A549 (cell line): ENCODE measurements at regions not wholly inside any gene's neighbourhood (a gene's known extent, or its start where the extent isn't known, plus 50 kb on each side); places are given as distances from the start of the nearest gene placed in this dataset.

Source experiments
- ATAC-seq, 2 experiments: fragments of 200-7000 bp in 1 of 2; fragments of >200 bp in 1 of 2; cut with Nextera tagmentation in 1 of 2; cut with Tn5 transposase in 1 of 2; 3 replicates each; pipeline versions ENCODE4 v1.8.0 to v1.9.1; 2018 to 2020; ENCODE audit warnings: mild to moderate bottlenecking in 1 of 2, moderate library complexity in 1 of 2
- CTCF ChIA-PET: fragments of 300-600 bp; sonication (Branson Sonifier 250); formaldehyde crosslinking; extraction: SDS; loops from one replicate; lab custom pipeline; 2021; ENCODE audit warnings: antibody characterized with exemption, inconsistent platforms; lab: Yijun Ruan, JAX
- POLR2A ChIA-PET: fragments of 350-600 bp; formaldehyde crosslinking; extraction: SDS; loops from one replicate; lab custom pipeline; 2021; ENCODE audit warnings: antibody characterized with exemption, inconsistent platforms; lab: Yijun Ruan, JAX
- DNase-seq, 2 experiments: peaks; one replicate each; pipeline versions ENCODE4 v3.0.0 to v3.0.0-alpha.2; 2011 to 2016; ENCODE audit warnings: low read depth in 1 of 2, low spot score in 1 of 2
- FAIRE-seq: peaks from 2 replicates; lab custom pipeline; 2011; peaks lifted over from hg19 to GRCh38; lab: Jason Lieb, UNC
- H3K27ac ChIP-seq, 2 experiments: fragments of >200 bp; sonication (Bioruptor Twin); formaldehyde crosslinking; 3 replicates each; pipeline ENCODE4 v1.5.1; 2016 to 2017
- H3K4me1 ChIP-seq: fragments of >200 bp; sonication (Bioruptor Twin); formaldehyde crosslinking; 3 replicates; pipeline ENCODE4 v1.6.1; 2016
- H3K4me2 ChIP-seq: fragments of >200 bp; sonication (Bioruptor Twin); formaldehyde crosslinking; 3 replicates; pipeline ENCODE4 v1.6.1; 2016
- H3K4me3 ChIP-seq: fragments of >200 bp; sonication (Bioruptor Twin); formaldehyde crosslinking; 3 replicates; pipeline ENCODE4 v1.5.1; 2016
- H3K9me3 ChIP-seq: fragments of >200 bp; sonication (Bioruptor Twin); formaldehyde crosslinking; 3 replicates; pipeline ENCODE4 v1.6.1; 2016
- BHLHE40 ChIP-seq: IDR thresholded peaks from 2 replicates; pipeline ENCODE4 v1.6.1; 2012; ENCODE audit warnings: low read depth, low read length, inconsistent platforms
- CBX8 ChIP-seq: fragments of 200-600 bp; sonication (generic); IDR thresholded peaks from 2 replicates; pipeline ENCODE4 v1.6.1; 2016
- CHD2 ChIP-seq: fragments of 150-350 bp; IDR thresholded peaks from 2 replicates; pipeline ENCODE4 v1.6.1; 2014; ENCODE audit warnings: low read length; ENCODE audit not compliant: partially characterized antibody
- E2F6 ChIP-seq: IDR thresholded peaks from 2 replicates; pipeline ENCODE4 v1.6.1; 2012; ENCODE audit warnings: low read depth, borderline replicate concordance
- EHMT2 ChIP-seq: fragments of 200-600 bp; sonication (generic); IDR thresholded peaks from 2 replicates; pipeline ENCODE4 v1.6.1; 2016; ENCODE audit warnings: antibody characterized with exemption, low read depth, mild to moderate bottlenecking, moderate library complexity
- EP300 ChIP-seq, 2 experiments: fragments of >200 bp; sonication (Bioruptor Twin); formaldehyde crosslinking; IDR thresholded peaks; 2 replicates in 1 of 2; 3 replicates in 1 of 2; pipeline ENCODE4 v1.6.1; 2016 to 2017
- ESRRA ChIP-seq: fragments of 150-350 bp; IDR thresholded peaks from 2 replicates; pipeline ENCODE4 v1.6.1; 2014; ENCODE audit warnings: mild to moderate bottlenecking, low read length, borderline replicate concordance
- FOXS1 ChIP-seq: fragments of 250-450 bp; sonication (Bioruptor Pico); IDR thresholded peaks from 2 replicates; pipeline ENCODE4 v1.5.0; 2020; ENCODE audit warnings: mild to moderate bottlenecking, moderate library complexity
- HOXA7 ChIP-seq: fragments of 250-450 bp; sonication (Bioruptor Pico); IDR thresholded peaks from 2 replicates; pipeline ENCODE4 v1.5.0; 2020; ENCODE audit warnings: mild to moderate bottlenecking, moderate library complexity
- HOXB13 ChIP-seq: fragments of 250-450 bp; sonication (Bioruptor Pico); IDR thresholded peaks from 2 replicates; pipeline ENCODE4 v1.5.0; 2020; ENCODE audit warnings: low read depth, mild to moderate bottlenecking, moderate library complexity
- HOXB5 ChIP-seq: fragments of 250-450 bp; sonication (Bioruptor Pico); IDR thresholded peaks from 2 replicates; pipeline ENCODE4 v1.5.0; 2020; ENCODE audit warnings: mild to moderate bottlenecking, moderate library complexity
- KDM1A ChIP-seq: fragments of 200-600 bp; sonication (generic); IDR thresholded peaks from 2 replicates; pipeline ENCODE4 v1.6.1; 2016; ENCODE audit warnings: low read depth, mild to moderate bottlenecking
- KDM5A ChIP-seq: fragments of 200-600 bp; sonication (generic); IDR thresholded peaks from 2 replicates; pipeline ENCODE4 v1.6.1; 2016; ENCODE audit warnings: antibody characterized with exemption, mild to moderate bottlenecking
- MAFK ChIP-seq: fragments of 450-650 bp; IDR thresholded peaks from 2 replicates; pipeline ENCODE4 v1.6.1; 2014; ENCODE audit not compliant: partially characterized antibody
- NR3C1 ChIP-seq: fragments of >200 bp; sonication (Bioruptor Twin); formaldehyde crosslinking; IDR thresholded peaks from 3 replicates; pipeline ENCODE4 v1.6.1; 2017
- PHF8 ChIP-seq: fragments of 200-600 bp; sonication (generic); IDR thresholded peaks from 2 replicates; pipeline ENCODE4 v1.6.1; 2016; ENCODE audit warnings: low read depth, mild to moderate bottlenecking, antibody characterized with exemption, moderate library complexity, borderline replicate concordance
- RCOR1 ChIP-seq: fragments of 150-350 bp; IDR thresholded peaks from 2 replicates; pipeline ENCODE4 v1.6.1; 2014; ENCODE audit warnings: antibody characterized with exemption, low read length, low read depth
- SREBF2 ChIP-seq: fragments of 450-650 bp; IDR thresholded peaks from 2 replicates; pipeline ENCODE4 v1.6.1; 2014; ENCODE audit warnings: mild to moderate bottlenecking, moderate library complexity
- TFCP2L1 ChIP-seq: fragments of 250-450 bp; sonication (Bioruptor Pico); IDR thresholded peaks from 2 replicates; pipeline ENCODE4 v1.5.0; 2021; ENCODE audit warnings: mild to moderate bottlenecking
- ZC3H11A ChIP-seq: fragments of 450-650 bp; IDR thresholded peaks from 2 replicates; pipeline ENCODE4 v1.6.1; 2014; ENCODE audit warnings: antibody characterized with exemption, mild to moderate bottlenecking
- WGBS: methylation state at CpG from one replicate; pipeline ENCODE4 v1.1.6; 2017; ENCODE audit errors: missing lambda C conversion rate; 5-methylcytosine and 5-hydroxymethylcytosine counted together
- TF ChIP-seq, protein P1 (sequence below): fragments of >200 bp; sonication (Bioruptor Twin); formaldehyde crosslinking; IDR thresholded peaks from 3 replicates; pipeline ENCODE4 v1.6.1; 2016
- TF ChIP-seq, protein P2 (sequence below): fragments of >200 bp; sonication (Bioruptor Twin); formaldehyde crosslinking; IDR thresholded peaks from 2 replicates; pipeline ENCODE4 v1.6.1; 2016
- TF ChIP-seq, protein P3 (sequence below): IDR thresholded peaks from 2 replicates; pipeline ENCODE4 v1.6.1; 2012

DNA sequence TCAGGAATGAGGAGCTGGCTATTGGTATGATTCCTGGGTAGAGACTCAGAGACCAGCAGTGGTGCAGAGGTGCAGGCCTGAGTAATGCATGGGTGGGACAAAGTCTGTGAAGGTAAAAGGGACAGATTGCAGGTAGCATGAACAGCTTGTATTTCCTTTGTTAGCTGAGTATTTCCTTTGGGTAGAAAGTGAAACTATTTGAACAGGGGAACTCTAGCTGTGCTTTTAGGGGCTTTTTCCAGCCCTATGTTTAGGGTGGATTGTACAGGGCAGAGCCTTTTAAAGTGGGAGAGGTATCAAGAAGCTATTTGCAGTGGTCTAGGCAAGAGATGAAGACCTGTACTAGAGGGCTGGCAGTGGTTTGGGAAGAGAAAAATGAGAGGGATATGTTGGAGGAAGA lies 739.9 kb downstream of the REEP3 start:
- DNase-seq = no peak
- no peak for TF ChIP-seq ESRRA
- no peak for TF ChIP-seq HOXB13 (CRISPR knock-in tag)
- TF ChIP-seq, protein P1, sequence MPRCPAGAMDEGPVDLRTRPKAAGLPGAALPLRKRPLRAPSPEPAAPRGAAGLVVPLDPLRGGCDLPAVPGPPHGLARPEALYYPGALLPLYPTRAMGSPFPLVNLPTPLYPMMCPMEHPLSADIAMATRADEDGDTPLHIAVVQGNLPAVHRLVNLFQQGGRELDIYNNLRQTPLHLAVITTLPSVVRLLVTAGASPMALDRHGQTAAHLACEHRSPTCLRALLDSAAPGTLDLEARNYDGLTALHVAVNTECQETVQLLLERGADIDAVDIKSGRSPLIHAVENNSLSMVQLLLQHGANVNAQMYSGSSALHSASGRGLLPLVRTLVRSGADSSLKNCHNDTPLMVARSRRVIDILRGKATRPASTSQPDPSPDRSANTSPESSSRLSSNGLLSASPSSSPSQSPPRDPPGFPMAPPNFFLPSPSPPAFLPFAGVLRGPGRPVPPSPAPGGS = no peak
- no peak for TF ChIP-seq RCOR1
- TF ChIP-seq, protein P2, sequence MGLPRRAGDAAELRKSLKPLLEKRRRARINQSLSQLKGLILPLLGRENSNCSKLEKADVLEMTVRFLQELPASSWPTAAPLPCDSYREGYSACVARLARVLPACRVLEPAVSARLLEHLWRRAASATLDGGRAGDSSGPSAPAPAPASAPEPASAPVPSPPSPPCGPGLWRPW = no peak
- TF ChIP-seq MAFK = no peak
- no peak for TF ChIP-seq KDM1A
- TF ChIP-seq BHLHE40 = no peak
- no peak for TF ChIP-seq EHMT2
- TF ChIP-seq TFCP2L1 (CRISPR knock-in tag) = no peak
- TF ChIP-seq, protein P3, sequence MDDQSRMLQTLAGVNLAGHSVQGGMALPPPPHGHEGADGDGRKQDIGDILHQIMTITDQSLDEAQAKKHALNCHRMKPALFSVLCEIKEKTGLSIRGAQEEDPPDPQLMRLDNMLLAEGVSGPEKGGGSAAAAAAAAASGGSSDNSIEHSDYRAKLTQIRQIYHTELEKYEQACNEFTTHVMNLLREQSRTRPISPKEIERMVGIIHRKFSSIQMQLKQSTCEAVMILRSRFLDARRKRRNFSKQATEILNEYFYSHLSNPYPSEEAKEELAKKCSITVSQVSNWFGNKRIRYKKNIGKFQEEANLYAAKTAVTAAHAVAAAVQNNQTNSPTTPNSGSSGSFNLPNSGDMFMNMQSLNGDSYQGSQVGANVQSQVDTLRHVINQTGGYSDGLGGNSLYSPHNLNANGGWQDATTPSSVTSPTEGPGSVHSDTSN = no peak
- no peak for TF ChIP-seq EP300 (IDR thresholded peaks at IDR 0.05)
- no peak for TF ChIP-seq HOXA7 (CRISPR knock-in tag)
- no peak for FAIRE-seq
- no peaks in the 10 kb centered on the region for H3K4me1 ChIP-seq
- no peak overlapping the region for H3K4me3 ChIP-seq
- no peak overlapping the region for H3K27ac ChIP-seq
- POLR2A ChIA-PET = no interaction called here
- no peak overlapping the region for H3K4me2 ChIP-seq
- ATAC-seq = no peak
- H3K9me3 ChIP-seq = no peaks in the 10 kb centered on the region
- CTCF ChIA-PET = no interaction called here

DNA sequence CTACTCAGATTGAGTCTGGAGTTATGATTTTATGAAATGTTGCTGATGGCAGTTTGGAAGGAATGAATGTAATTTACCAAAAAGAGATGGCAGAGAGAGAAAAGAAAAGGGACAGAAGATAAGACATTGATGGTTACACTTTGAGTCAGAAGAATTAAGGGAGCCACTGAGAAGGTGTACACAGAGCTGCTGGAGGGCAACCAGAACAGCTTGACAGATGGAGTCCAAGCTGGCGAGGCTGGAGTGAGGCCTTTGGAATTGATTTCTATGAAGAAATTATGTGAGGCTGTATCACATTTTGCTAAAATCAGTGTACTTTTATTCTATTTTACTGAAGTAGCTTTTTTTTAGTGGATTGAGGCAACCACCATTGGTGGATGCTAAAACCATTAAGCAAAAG lies 740.5 kb downstream of the REEP3 start:
- no peak overlapping the region for H3K27ac ChIP-seq
- H3K9me3 ChIP-seq = no peaks in the 10 kb centered on the region
- no peaks in the 10 kb centered on the region for H3K4me1 ChIP-seq
- no peak overlapping the region for H3K4me3 ChIP-seq
- TF ChIP-seq ZC3H11A (no peak), HOXB5 (CRISPR knock-in tag) (no peak), E2F6 (no peak), CBX8 (no peak), HOXB13 (CRISPR knock-in tag) (no peak), SREBF2 (no peak), KDM5A (no peak), FOXS1 (CRISPR knock-in tag) (no peak), NR3C1 (no peak)
- TF ChIP-seq, all 56 proteins: peak for 0
- DNase-seq (no peak), FAIRE-seq (no peak), ATAC-seq (no peak)
- WGBS = 5% methylated on average over 1 of the region's 1 CpG
- ChIA-PET POLR2A (no interaction called here), CTCF (no interaction called here)
- H3K4me2 ChIP-seq = no peak overlapping the region

DNA sequence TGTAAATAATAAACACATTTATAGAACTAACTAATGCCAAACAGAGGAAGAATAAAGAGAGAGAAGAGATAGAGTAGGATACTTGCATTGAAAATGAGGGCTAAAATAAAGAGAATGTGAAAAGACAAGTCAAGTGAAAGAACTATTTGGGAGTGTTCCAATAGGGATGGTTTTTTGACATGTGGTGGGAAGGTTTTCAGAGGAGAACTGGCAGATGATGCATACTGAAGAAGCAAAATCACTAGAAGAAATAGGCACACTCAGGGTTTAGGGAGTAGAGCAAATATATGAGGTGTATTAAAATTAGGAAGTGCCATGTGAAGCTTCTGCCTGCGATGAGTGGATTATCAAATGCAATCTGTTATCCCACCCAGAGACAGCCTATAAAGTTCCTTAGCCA lies 744.8 kb downstream of the REEP3 start:
- no peak for TF ChIP-seq CHD2
- TF ChIP-seq PHF8 = no peak
- no peak overlapping the region for H3K27ac ChIP-seq
- 48% methylated on average over 1 of the region's 1 CpG for WGBS
- CTCF ChIA-PET = interaction anchor here (0.6 kb wide), 1 partner anchor 309 kb away, joined by 3 read pairs; no protein-coding TSS in a partner anchor
- POLR2A ChIA-PET = no interaction called here
- H3K4me2 ChIP-seq = no peak overlapping the region
- FAIRE-seq (no peak), DNase-seq (no peak), ATAC-seq (no peak)
- no peak overlapping the region for H3K4me3 ChIP-seq
- H3K9me3 ChIP-seq = no peaks in the 10 kb centered on the region
- no peaks in the 10 kb centered on the region for H3K4me1 ChIP-seq
